GM19455 (cell line): ENCODE measurements at regions not wholly inside any gene's neighbourhood (a gene's known extent, or its start where the extent isn't known, plus 50 kb on each side); places are given as distances from the start of the nearest gene placed in this dataset.
A peak's percentile ranks its signal among the peaks of the same experiment; 100 is the strongest.
"Not testable (repeated sequence)": the region's sequence is repeated elsewhere in the genome, so short reads cannot be mapped to it uniquely, and the experiment has no call there.

ENCODE experiments used
- ATAC-seq: cut with Tn5 transposase; IDR thresholded peaks from one replicate; pipeline ENCODE4 v1.9.1; 2021; ENCODE audit not compliant: unreplicated experiment

- ATAC-seq: no peak
Observed at GRCh38 chr7:119232091-119232490, 1007.6 kb downstream of the ANKRD7 start.

GRCh38 chr7:119233015-119233414, 1008.5 kb downstream of the ANKRD7 start:
- no peak for ATAC-seq

- ATAC-seq: no peak
Observed at GRCh38 chr7:119252962-119253361, 1020.0 kb upstream of the KCND2 start.

DNA sequence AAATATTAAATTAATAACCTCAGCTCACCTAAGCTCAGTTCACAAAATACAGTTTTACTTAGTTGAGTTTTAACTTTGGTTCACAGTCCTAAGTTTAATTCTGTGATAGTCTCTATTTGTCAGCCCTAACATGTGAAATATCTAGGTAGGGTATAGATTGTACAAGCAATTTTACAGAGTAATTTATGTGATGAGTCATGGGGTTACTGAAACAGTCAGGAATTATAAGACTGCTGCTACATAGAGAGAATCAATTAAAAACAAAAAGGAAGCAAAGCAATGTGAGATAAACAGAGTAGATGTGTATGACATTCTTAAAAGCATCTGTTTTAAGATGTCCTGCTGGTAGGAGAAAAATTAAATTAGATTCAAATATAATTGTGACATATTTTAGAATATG, 1018.2 kb upstream of the KCND2 start:
- no peak for ATAC-seq

- ATAC-seq: no peak
Observed at GRCh38 chr7:119256001-119256400, 1017.0 kb upstream of the KCND2 start.

GRCh38 chr7:119256446-119257131, 1016.4 kb upstream of the KCND2 start:
- ATAC-seq: no peak

DNA sequence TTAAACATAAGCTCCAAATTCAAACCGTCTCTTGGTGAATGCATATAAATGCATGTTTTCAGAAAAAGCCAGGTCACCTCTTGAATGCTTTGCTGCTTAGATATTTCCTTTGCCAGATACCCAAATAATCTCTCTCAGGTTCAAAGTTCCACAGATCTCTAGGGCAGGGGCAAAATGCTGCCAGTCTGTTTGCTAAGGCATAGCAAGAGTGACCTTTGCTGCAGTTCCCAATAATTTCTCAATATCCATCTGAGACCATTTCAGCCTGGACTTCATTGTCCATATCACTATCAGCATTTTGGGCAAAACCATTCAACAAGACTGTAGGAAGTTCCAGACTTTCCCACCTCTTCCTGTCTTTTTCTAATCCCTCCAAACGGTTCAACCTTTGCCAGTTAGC, 1006.2 kb upstream of the KCND2 start:
- not testable (repeated sequence) for ATAC-seq

GRCh38 chr7:119270045-119270464, 1002.9 kb upstream of the KCND2 start:
- peak; percentile 99 for ATAC-seq

DNA sequence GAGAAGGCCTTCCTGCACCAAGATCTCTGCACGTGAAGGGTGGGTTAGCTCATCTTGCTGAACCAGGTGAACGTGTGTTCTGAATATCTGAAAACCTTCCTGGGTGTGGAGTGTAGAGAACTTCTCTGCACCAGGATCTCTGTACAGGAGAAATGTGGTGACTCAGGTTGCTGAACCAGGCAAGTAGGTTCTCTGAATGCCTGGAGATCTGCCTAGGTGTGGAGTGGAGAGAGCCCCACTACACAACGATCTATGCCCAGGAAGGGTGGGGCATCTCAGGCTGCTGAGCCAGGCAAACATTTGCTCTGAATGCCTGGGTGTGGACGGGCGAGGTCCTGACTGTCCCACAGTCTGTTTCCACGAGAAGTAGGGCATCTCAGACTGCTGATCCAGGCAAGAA, 1002.3 kb upstream of the KCND2 start:
- ATAC-seq: no peak

- no peak for ATAC-seq
Observed at GRCh38 chr7:119271147-119271779, 1001.7 kb upstream of the KCND2 start.

GRCh38 chr7:119281181-119281846, 991.7 kb upstream of the KCND2 start:
- ATAC-seq: no peak

GRCh38 chr7:119283353-119283752, 989.6 kb upstream of the KCND2 start:
- no peak for ATAC-seq

DNA sequence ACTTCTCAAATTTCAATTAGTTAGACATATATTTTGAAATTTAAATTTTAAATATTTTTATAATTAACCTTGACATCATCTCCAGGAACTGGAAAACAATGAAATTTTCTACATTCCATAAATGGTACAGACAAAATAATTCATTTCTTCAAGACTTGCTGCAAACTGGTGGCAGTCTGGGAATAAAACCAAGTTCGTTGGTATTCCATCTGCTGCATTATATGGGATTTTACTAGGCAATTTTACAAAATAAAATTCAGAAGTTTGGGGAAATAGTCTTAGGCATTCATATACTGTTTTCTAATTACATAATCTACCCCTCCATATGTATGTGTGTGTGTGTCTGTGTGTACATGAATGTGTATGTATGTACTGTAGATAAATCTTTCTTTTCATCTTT, 984.6 kb upstream of the KCND2 start:
- no peak for ATAC-seq

DNA sequence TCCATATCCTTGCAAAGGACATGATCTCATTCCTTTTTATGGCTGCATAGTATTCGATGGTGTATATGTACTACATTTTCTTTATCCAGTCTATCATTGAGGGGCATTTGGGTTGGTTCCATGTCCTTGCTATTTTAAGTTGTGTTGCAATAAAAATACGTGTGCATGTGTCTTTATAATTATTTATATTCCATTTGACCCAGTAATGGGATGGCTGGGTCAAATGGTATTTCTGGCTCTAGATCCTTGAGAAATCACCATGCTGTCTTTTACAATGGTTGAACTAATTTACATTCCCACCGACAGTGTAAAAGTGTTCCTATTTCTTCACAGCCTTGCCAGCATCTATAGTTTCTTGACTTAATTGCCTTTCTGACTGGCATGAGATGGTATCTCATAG, 972.6 kb upstream of the KCND2 start:
- ATAC-seq: not testable (repeated sequence)

DNA sequence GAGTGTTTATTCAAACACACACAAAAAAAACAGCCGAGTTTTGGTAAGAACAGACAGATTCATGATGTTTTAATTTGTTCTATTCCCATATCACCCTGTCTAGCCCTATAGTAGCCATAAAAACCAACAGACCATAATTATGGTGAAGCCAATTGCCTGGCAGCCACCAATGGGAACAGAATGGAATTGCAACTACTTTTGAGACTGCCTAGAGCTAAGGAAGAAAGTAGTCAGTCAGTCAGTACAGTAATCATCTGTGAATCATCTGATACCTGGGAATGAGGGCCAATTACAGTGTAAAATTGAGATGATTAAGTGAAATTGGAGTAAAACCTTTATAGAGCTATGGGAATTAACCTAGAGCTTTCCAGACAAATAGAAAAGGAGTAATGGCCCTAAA, 952.7 kb upstream of the KCND2 start:
- no peak for ATAC-seq

GRCh38 chr7:119329715-119330114, 943.3 kb upstream of the KCND2 start:
- ATAC-seq: no peak

GRCh38 chr7:119335405-119335804, 937.6 kb upstream of the KCND2 start:
- ATAC-seq: no peak

- no peak for ATAC-seq
Observed at GRCh38 chr7:119341822-119342221, 931.2 kb upstream of the KCND2 start.

DNA sequence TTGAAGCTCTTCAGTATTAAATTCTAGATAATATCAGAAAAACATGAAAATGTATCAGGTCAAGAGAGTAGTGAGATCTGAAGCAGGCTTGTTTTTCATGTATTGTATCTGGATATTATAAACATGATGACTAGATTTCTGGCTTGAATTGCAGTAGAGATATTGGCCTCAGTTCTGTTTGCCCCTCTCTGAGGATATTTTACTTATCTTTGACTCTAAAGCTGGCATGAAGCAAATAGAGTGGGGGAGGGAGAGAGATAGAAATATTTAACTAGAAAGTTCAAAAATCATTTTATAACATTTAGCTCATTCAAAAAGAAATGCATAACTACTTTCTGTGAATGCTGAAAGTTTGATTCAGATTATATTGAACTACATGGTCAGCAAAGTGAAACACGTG, 929.7 kb upstream of the KCND2 start:
- ATAC-seq: no peak

DNA sequence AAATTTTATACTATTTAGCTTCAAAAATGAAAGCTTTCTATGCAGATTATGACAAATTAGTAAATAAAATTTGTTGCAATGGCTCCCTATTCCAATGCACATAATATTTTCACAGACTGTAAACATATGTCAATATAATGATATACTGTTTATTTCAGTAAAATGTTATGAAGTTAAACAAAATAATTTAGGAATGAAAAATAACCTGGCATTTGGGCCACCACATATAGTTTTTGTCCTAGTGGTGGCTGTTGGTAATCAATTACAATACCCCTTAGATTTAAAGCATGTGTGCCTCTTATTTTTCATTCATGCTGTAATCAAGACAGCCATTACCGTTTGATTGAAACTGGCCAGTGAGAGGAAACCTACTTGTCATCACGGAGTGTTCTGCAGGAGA, 928.5 kb upstream of the KCND2 start:
- no peak for ATAC-seq

DNA sequence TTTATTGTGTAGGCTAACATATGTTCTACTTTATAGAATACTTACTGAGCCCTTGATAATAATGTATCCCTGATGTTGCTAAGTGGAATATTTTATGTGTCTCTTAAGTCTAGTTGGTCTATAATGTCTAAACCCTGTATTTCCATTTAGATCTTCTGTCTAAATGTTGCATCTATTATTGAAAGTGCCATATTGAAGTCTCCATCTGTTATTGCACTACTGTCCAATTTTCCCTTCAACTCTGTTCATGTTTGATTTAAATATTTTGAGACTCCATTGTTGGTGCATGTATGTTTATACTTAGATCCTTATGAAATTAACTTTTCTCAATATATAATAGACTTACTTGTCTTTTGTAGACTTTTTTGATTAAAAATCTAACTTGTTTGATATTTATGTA, 924.5 kb upstream of the KCND2 start:
- ATAC-seq: no peak

DNA sequence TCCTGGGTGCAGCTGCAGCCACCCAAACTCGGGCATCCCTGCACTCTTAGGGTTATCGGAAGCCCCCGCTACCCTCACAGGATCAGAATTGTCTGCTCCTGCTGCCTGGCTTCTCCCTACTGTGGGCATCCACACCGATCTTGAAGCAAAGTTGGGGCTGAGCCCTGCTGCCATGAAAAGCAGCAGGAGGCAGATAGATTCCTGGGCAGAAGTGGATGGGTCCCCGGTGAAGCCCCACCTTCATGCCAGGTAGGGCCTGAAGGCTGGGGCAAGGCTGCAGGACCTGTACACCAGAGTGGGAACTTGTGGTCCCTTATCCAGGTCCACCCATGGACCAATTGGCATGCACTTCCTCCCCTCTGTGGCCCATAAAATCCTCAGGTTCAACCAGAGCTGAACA, 922.6 kb upstream of the KCND2 start:
- ATAC-seq: no peak
